Upper lobe of right lung (tissue), 1 donor: ENCODE measurements at regions not wholly inside any gene's neighbourhood (a gene's known extent, or its start where the extent isn't known, plus 50 kb on each side); places are given as distances from the start of the nearest gene placed in this dataset.

Experiments
- ATAC-seq: fragments of 200-7000 bp; cut with Tn5 transposase; one replicate; pipeline ENCODE4 v1.9.1; 2020; ENCODE audit warnings: mild to moderate bottlenecking, moderate library complexity
- DNase-seq: peaks from one replicate; pipeline ENCODE4 v3.0.0-alpha.2; 2020
- H3K27ac ChIP-seq: fragments of 200-600 bp; one replicate; pipeline ENCODE4 v1.8.0; 2022
- H3K27me3 ChIP-seq: fragments of 200-600 bp; one replicate; pipeline ENCODE4 v1.8.0; 2022; ENCODE audit warnings: mild to moderate bottlenecking
- H3K36me3 ChIP-seq: fragments of 200-600 bp; one replicate; pipeline ENCODE4 v1.8.0; 2022
- H3K4me1 ChIP-seq: fragments of 200-600 bp; one replicate; pipeline ENCODE4 v1.8.0; 2022
- H3K4me3 ChIP-seq: fragments of 200-600 bp; one replicate; pipeline ENCODE4 v1.8.0; 2022; ENCODE audit warnings: mild to moderate bottlenecking
- H3K9me3 ChIP-seq: fragments of 200-600 bp; one replicate; pipeline ENCODE4 v1.8.0; 2022
- CTCF ChIP-seq: fragments of 200-600 bp; IDR thresholded peaks from one replicate; pipeline ENCODE4 v1.8.0; 2022; ENCODE audit warnings: antibody characterized with exemption
- intact Hi-C: fragments of 100-400 bp; cut with DNase I; formaldehyde crosslinking; loops from one replicate; pipeline ENCODE4 v1.11.0; 2022
- donor health status: DM: no; HTN: yes; CAD: no; lungs with severe emphysema.

- DNase-seq (no peak), ATAC-seq (peak; percentile 67)
- Histone ChIP-seq H3K27ac (no peak overlapping the region), H3K36me3 (no peaks in the 10 kb centered on the region), H3K27me3 (no peaks in the 10 kb centered on the region), H3K4me3 (no peak overlapping the region), H3K9me3 (no peaks in the 10 kb centered on the region), H3K4me1 (no peaks in the 10 kb centered on the region)
- intact Hi-C loops: no loop called here
- no peak for TF ChIP-seq CTCF
These were observed 476.8 kb downstream of the LRRC70 start for GRCh38 chr5:63055421-63055820.

- Histone ChIP-seq H3K4me3 (no peak overlapping the region), H3K4me1 (no peaks in the 10 kb centered on the region)
- TF ChIP-seq CTCF: no peak
These were observed 474.5 kb downstream of the LRRC70 start for GRCh38 chr5:63053019-63053638.

GRCh38 chr5:63050916-63051315 lies 472.3 kb downstream of the LRRC70 start:
- ATAC-seq (no peak), DNase-seq (no peak)
- no peak overlapping the region for H3K4me3 ChIP-seq
- no peaks in the 10 kb centered on the region for H3K36me3 ChIP-seq
- intact Hi-C loops: no loop called here
- no peaks in the 10 kb centered on the region for H3K9me3 ChIP-seq
- H3K27ac ChIP-seq: no peak overlapping the region
- H3K27me3 ChIP-seq: no peaks in the 10 kb centered on the region
- no peaks in the 10 kb centered on the region for H3K4me1 ChIP-seq
- no peak for TF ChIP-seq CTCF

More at GRCh38 chr5:63053019-63053638, 474.5 kb downstream of the LRRC70 start:
- peak; percentile 80 for ATAC-seq
- no peak for DNase-seq
- intact Hi-C loops: no loop called here
- Histone ChIP-seq H3K27me3 (no peaks in the 10 kb centered on the region), H3K27ac (peak overlapping the region; percentile 60), H3K9me3 (no peaks in the 10 kb centered on the region), H3K36me3 (no peaks in the 10 kb centered on the region)

- no peak for TF ChIP-seq CTCF
- Histone ChIP-seq H3K9me3 (no peaks in the 10 kb centered on the region), H3K4me1 (no peaks in the 10 kb centered on the region), H3K4me3 (no peak overlapping the region), H3K36me3 (no peaks in the 10 kb centered on the region), H3K27me3 (no peaks in the 10 kb centered on the region), H3K27ac (no peak overlapping the region)
- DNase-seq (no peak), ATAC-seq (no peak)
- intact Hi-C loops: no loop called here
These were observed 471.3 kb downstream of the LRRC70 start for GRCh38 chr5:63049935-63050334.

- intact Hi-C loops: no loop called here
- Histone ChIP-seq H3K4me3 (no peak overlapping the region), H3K27me3 (no peaks in the 10 kb centered on the region), H3K9me3 (no peaks in the 10 kb centered on the region), H3K27ac (no peak overlapping the region), H3K4me1 (no peaks in the 10 kb centered on the region), H3K36me3 (no peaks in the 10 kb centered on the region)
- ATAC-seq: no peak
- no peak for TF ChIP-seq CTCF
- DNase-seq: no peak
These were observed 465.2 kb downstream of the LRRC70 start for GRCh38 chr5:63043792-63044191.

- no peaks in the 10 kb centered on the region for H3K36me3 ChIP-seq
- TF ChIP-seq CTCF: no peak
- H3K27me3 ChIP-seq: no peaks in the 10 kb centered on the region
- H3K27ac ChIP-seq: no peak overlapping the region
- no peak for ATAC-seq
- no peak overlapping the region for H3K4me3 ChIP-seq
- peaks cover 4% of the 10 kb centered on the region for H3K9me3 ChIP-seq
- no peak for DNase-seq
- intact Hi-C loops: no loop called here
- no peaks in the 10 kb centered on the region for H3K4me1 ChIP-seq
These were observed 453.7 kb downstream of the LRRC70 start for GRCh38 chr5:63032343-63032742.
